ENCODE measurements at regions not wholly inside any gene's neighbourhood (a gene's known extent, or its start where the extent isn't known, plus 50 kb on each side); places are given as distances from the start of the nearest gene placed in this dataset.

DNA sequence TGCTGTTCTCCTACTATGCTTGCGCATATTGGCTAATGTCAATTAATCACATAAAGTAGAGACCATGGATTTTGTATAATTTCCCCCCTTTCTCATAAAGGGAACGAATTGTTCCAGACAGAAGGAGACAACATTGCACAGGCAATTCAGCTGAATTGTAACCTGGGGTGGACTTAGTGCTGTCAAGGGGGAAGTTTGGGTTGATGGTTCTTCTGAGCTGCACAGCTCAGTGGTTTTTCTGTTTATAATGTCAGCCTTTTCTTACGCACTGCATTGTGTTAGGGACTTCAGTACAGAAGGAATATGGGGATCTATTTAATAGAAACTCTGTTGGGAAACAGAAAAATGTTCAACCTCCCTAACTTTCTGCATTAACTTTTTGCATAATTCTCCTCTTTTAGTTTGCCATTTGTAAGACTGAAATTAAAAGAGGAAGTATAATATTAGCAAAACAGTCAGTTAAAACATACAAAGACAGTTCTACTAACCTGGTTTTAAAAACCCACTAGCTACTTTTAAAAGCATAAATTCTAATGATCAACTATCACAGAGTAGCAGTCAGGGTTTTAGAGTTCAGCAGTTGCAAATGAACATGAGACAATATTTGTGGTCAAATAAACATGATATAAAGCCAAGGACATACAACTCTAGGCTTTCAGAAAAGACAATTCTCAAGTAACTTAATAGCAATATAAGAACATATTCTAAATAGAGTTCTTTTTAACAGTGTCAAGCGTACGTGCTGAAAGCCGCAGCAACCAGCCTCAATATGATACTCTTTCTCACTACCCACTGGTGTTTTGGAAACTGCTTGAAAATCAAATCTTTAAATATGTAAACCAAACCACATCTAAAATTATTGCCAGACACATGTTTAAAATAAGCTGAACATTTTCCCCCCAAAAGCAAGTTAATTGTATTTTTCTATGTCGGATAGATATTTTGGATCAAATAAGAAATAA lies 393.0 kb downstream of the FSCB start:
- H3K27ac ChIP-seq, result no peak overlapping the region
- H3K27me3 ChIP-seq (replicated peaks), result no peaks in the 10 kb centered on the region
- no peak for DNase-seq
- H3K4me3 ChIP-seq (ENCODE audit: low read depth, low read length), result no peak overlapping the region
- TF ChIP-seq, protein P1, sequence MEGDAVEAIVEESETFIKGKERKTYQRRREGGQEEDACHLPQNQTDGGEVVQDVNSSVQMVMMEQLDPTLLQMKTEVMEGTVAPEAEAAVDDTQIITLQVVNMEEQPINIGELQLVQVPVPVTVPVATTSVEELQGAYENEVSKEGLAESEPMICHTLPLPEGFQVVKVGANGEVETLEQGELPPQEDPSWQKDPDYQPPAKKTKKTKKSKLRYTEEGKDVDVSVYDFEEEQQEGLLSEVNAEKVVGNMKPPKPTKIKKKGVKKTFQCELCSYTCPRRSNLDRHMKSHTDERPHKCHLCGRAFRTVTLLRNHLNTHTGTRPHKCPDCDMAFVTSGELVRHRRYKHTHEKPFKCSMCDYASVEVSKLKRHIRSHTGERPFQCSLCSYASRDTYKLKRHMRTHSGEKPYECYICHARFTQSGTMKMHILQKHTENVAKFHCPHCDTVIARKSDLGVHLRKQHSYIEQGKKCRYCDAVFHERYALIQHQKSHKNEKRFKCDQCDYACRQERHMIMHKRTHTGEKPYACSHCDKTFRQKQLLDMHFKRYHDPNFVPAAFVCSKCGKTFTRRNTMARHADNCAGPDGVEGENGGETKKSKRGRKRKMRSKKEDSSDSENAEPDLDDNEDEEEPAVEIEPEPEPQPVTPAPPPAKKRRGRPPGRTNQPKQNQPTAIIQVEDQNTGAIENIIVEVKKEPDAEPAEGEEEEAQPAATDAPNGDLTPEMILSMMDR (IDR thresholded peaks at IDR 0.05; ENCODE audit: low read depth, low read length, missing control alignments), result no peak
- in situ Hi-C loops (cut with HindIII; ENCODE audit: low pct_ligation_motif_present, low sequenced_read_pairs), result no loop called here
- H3K36me3 ChIP-seq (replicated peaks), result no peaks in the 10 kb centered on the region

GRCh38 chr14:44112774-44113460 lies 394.2 kb downstream of the FSCB start:
- in situ Hi-C loops (cut with HindIII; ENCODE audit: low pct_ligation_motif_present, low sequenced_read_pairs), result no loop called here
- TF ChIP-seq, protein P1 (IDR thresholded peaks at IDR 0.05; ENCODE audit: low read depth, low read length, missing control alignments), result no peak
- DNase-seq, result no peak
- Histone ChIP-seq H3K27ac (no peak overlapping the region), H3K27me3 (replicated peaks) (no peaks in the 10 kb centered on the region), H3K36me3 (replicated peaks) (no peaks in the 10 kb centered on the region), H3K4me3 (ENCODE audit: low read depth, low read length) (no peak overlapping the region)

DNA sequence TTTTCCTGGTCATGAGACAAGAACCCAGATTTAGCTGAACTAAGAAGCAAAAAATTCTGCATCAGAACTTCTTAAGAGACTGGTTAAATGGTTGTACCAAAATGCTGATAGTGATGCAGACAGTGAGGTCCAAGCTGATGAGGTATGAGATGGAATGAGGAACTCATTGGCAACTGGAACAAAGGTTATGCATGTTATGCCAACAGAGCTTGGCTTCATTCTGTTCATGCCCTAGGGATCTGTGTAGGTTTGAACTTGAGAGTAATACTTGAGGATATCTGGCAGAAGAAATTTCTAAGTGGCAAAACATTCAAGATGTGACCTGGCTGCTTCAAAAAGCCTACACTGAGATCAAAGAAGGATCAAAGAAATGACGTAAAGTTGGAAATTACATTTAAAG lies 398.0 kb downstream of the FSCB start:
- in situ Hi-C loops (cut with HindIII; ENCODE audit: low pct_ligation_motif_present, low sequenced_read_pairs), result no loop called here
- no peak for DNase-seq
- Histone ChIP-seq H3K27ac (no peak overlapping the region), H3K27me3 (replicated peaks) (no peaks in the 10 kb centered on the region), H3K4me3 (ENCODE audit: low read depth, low read length) (no peak overlapping the region), H3K36me3 (replicated peaks) (no peaks in the 10 kb centered on the region)
- TF ChIP-seq, protein P1 (IDR thresholded peaks at IDR 0.05; ENCODE audit: low read depth, low read length, missing control alignments), result no peak

- no peak for DNase-seq
- no peaks in the 10 kb centered on the region for H3K36me3 ChIP-seq (replicated peaks)
- in situ Hi-C loops (cut with HindIII; ENCODE audit: low pct_ligation_motif_present, low sequenced_read_pairs), result no loop called here
- no peaks in the 10 kb centered on the region for H3K27me3 ChIP-seq (replicated peaks)
- TF ChIP-seq, protein P1 (IDR thresholded peaks at IDR 0.05; ENCODE audit: low read depth, low read length, missing control alignments), result no peak
- H3K27ac ChIP-seq, result no peak overlapping the region
- no peak overlapping the region for H3K4me3 ChIP-seq (ENCODE audit: low read depth, low read length)
Observed at GRCh38 chr14:44108601-44109000, 398.5 kb downstream of the FSCB start.

DNA sequence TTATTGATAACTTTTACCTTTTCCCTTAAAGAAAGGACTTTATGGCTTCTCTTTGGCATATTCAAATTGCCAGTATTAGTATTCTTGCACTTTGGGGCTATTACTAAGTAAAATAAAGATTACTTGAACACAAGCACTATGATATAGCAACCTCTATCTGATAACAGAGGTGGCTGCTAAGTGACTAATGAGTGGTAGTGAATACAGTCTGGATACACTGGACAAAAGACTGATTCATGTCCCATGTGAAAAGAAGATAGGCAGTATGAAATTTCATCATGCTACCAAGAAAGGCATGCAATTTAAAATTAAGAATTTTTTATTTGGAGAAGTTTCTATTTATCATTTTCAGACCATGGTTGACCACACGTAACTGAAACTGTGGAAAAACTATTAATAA lies 399.9 kb downstream of the FSCB start:
- in situ Hi-C loops (cut with HindIII; ENCODE audit: low pct_ligation_motif_present, low sequenced_read_pairs), result no loop called here
- no peak overlapping the region for H3K27ac ChIP-seq
- TF ChIP-seq, protein P1 (IDR thresholded peaks at IDR 0.05; ENCODE audit: low read depth, low read length, missing control alignments), result no peak
- no peak overlapping the region for H3K4me3 ChIP-seq (ENCODE audit: low read depth, low read length)
- no peaks in the 10 kb centered on the region for H3K27me3 ChIP-seq (replicated peaks)
- DNase-seq, result no peak
- no peaks in the 10 kb centered on the region for H3K36me3 ChIP-seq (replicated peaks)
